ENCODE measurements at regions not wholly inside any gene's neighbourhood (a gene's known extent, or its start where the extent isn't known, plus 50 kb on each side); places are given as distances from the start of the nearest gene placed in this dataset.

GRCh38 chr4:127344071-127344470, 288.7 kb upstream of the INTU start:
- no peak for DNase-seq
- Histone ChIP-seq H4K20me1 (ENCODE audit: insufficient read depth, low read length) (no peaks in the 10 kb centered on the region), H3K4me2 (ENCODE audit: insufficient read depth, low read length) (no peak overlapping the region), H3K27me3 (ENCODE audit: insufficient read depth, low read length, poor library complexity) (no peaks in the 10 kb centered on the region), H3K4me3 (ENCODE audit: low read depth in 1 of 2, low read length in 2 of 2) (no peak overlapping the region), H3K9ac (ENCODE audit: low read depth, low read length) (no peak overlapping the region), H3K79me2 (ENCODE audit: insufficient read depth, low read length) (no peaks in the 10 kb centered on the region), H3K9me3 (ENCODE audit: insufficient read depth, low read length, severe bottlenecking) (no peaks in the 10 kb centered on the region), H3K36me3 (ENCODE audit: insufficient read depth, low read length) (no peaks in the 10 kb centered on the region), H3K4me1 (ENCODE audit: insufficient read depth, low read length) (no peaks in the 10 kb centered on the region), H3K27ac (ENCODE audit: low read length) (no peak overlapping the region), H2AFZ (ENCODE audit: low read depth, low read length) (no peak overlapping the region)
- no peak for TF ChIP-seq EZH2 (IDR thresholded peaks at IDR 0.05; ENCODE audit: borderline replicate concordance, low read depth, low read length, severe bottlenecking)
- no peak for TF ChIP-seq CTCF (IDR thresholded peaks at IDR 0.05; ENCODE audit: borderline replicate concordance, extremely low read depth, low read length, poor library complexity, severe bottlenecking)
- no peak for ATAC-seq (ENCODE audit: insufficient read depth, low read depth)

- Histone ChIP-seq H3K4me1 (ENCODE audit: insufficient read depth, low read length) (no peaks in the 10 kb centered on the region), H4K20me1 (ENCODE audit: insufficient read depth, low read length) (no peaks in the 10 kb centered on the region), H2AFZ (ENCODE audit: low read depth, low read length) (no peak overlapping the region), H3K9ac (ENCODE audit: low read depth, low read length) (no peak overlapping the region), H3K27me3 (ENCODE audit: insufficient read depth, low read length, poor library complexity) (no peaks in the 10 kb centered on the region), H3K4me3 (ENCODE audit: low read depth in 1 of 2, low read length in 2 of 2) (no peak overlapping the region), H3K27ac (ENCODE audit: low read length) (no peak overlapping the region), H3K9me3 (ENCODE audit: insufficient read depth, low read length, severe bottlenecking) (no peaks in the 10 kb centered on the region), H3K79me2 (ENCODE audit: insufficient read depth, low read length) (no peaks in the 10 kb centered on the region), H3K36me3 (ENCODE audit: insufficient read depth, low read length) (no peaks in the 10 kb centered on the region), H3K4me2 (ENCODE audit: insufficient read depth, low read length) (no peak overlapping the region)
- DNase-seq (no peak), ATAC-seq (ENCODE audit: insufficient read depth, low read depth) (no peak)
- TF ChIP-seq CTCF (IDR thresholded peaks at IDR 0.05; ENCODE audit: borderline replicate concordance, extremely low read depth, low read length, poor library complexity, severe bottlenecking) (no peak), EZH2 (IDR thresholded peaks at IDR 0.05; ENCODE audit: borderline replicate concordance, low read depth, low read length, severe bottlenecking) (no peak)
These were observed 284.8 kb upstream of the INTU start for GRCh38 chr4:127347936-127348335.

- no peak overlapping the region for H3K4me3 ChIP-seq (ENCODE audit: low read depth in 1 of 2, low read length in 2 of 2)
- no peaks in the 10 kb centered on the region for H4K20me1 ChIP-seq (ENCODE audit: insufficient read depth, low read length)
- no peak for TF ChIP-seq CTCF (IDR thresholded peaks at IDR 0.05; ENCODE audit: borderline replicate concordance, extremely low read depth, low read length, poor library complexity, severe bottlenecking)
- TF ChIP-seq EZH2 (IDR thresholded peaks at IDR 0.05; ENCODE audit: borderline replicate concordance, low read depth, low read length, severe bottlenecking): no peak
- no peak overlapping the region for H2AFZ ChIP-seq (ENCODE audit: low read depth, low read length)
- H3K9ac ChIP-seq (ENCODE audit: low read depth, low read length): no peak overlapping the region
- DNase-seq (no peak), ATAC-seq (ENCODE audit: insufficient read depth, low read depth) (no peak)
- no peaks in the 10 kb centered on the region for H3K9me3 ChIP-seq (ENCODE audit: insufficient read depth, low read length, severe bottlenecking)
- no peaks in the 10 kb centered on the region for H3K27me3 ChIP-seq (ENCODE audit: insufficient read depth, low read length, poor library complexity)
- no peaks in the 10 kb centered on the region for H3K36me3 ChIP-seq (ENCODE audit: insufficient read depth, low read length)
- H3K4me2 ChIP-seq (ENCODE audit: insufficient read depth, low read length): no peak overlapping the region
- no peaks in the 10 kb centered on the region for H3K4me1 ChIP-seq (ENCODE audit: insufficient read depth, low read length)
- no peak overlapping the region for H3K27ac ChIP-seq (ENCODE audit: low read length)
- no peaks in the 10 kb centered on the region for H3K79me2 ChIP-seq (ENCODE audit: insufficient read depth, low read length)
These were observed 280.3 kb upstream of the INTU start for GRCh38 chr4:127352220-127353113.
